Ecto neural progenitor cell (in vitro differentiated cells): ENCODE measurements at regions not wholly inside any gene's neighbourhood (a gene's known extent, or its start where the extent isn't known, plus 50 kb on each side); places are given as distances from the start of the nearest gene placed in this dataset.

Experiments
- DNase-seq: peaks from one replicate; pipeline ENCODE4 v3.0.0-alpha.2; 2018; ENCODE audit warnings: low spot score

DNA sequence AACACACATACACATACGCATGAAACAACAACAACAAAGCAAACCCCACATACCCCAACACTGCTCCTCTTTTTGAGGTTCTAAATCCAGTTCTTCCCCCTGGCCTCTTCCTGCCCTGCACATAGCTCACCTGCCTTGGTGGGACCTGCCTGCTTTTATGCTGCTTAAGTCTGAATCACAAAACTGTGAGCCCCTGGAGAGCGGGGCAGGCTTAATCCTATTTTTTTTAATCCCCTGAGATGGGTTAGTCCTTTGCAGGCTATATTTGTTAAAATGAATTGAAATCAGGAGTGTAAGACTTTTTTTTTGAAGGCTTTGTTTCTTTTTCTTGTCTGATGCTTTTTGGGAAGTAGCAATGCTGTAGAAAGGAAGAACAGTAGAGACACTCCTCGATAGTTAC is 84.6 kb upstream of the MAX start:
- no peak for DNase-seq

DNA sequence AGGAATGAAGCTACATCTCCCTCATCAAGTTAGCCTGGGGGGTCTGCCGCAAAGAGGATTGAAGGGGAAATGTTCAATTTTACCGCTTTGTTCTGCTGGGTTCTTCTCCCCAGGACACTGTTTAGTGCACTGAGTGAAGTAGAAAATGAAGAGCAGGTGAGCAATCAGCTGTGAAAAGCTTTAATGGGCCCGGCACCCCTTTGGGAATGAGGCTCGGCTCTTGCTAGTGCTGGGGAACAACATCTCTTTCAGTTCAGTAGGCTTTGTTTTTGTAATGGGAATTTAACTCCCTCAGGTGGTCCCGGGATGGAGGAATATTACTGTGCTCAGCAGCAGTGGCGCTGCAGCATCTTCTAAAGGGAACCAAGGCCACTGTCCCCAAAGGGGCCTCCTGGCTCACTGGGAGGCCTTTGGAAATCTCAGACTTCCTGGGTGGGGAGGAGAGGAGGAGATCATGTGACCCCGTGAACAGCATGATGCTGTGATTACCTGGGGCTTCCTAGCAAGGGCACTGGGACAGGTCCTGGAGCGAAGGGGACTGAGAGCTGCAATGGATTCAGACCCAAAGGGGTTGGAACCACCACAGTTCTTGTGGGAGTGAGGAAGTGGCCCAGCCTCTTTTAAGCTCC is 85.2 kb upstream of the MAX start:
- no peak for DNase-seq

DNA sequence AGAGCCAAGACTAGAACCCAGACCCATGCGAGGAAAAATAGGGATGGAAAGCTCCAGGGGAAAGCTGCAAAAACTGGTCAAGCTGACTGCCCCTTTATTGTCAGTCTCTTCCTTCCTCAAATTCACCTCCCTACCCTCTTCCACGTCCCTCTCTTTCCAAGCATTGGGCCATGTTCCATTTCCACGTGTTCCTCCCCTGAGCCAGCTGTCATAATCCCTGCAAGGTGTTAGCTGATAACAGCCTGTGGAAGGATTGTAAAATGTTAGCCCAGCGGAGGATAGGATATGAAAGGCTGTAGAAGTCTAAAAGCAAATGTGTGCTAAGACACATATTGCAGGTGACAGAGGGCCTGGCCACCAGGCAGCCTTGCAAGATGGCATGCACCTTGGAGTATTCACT is 88.0 kb upstream of the MAX start:
- DNase-seq = no peak

DNA sequence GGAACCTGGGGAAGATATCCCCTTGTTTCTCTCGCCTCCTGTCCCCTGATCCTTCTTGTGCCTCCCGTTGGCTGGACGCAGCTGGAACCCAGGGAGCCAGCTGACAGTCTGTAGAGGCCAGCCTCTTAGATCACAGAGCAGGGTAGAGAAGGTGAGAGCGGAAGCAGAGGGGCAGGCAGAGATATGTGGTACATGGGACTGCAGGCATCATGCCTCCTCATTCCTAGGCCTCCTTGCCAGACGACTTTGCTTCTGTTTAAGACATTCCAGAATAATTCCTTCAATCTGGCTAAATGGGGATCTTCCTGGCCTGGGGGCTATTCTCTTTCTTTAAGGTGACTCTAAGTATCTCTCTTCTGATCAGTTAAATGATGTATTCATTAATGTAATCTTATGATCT is 89.4 kb upstream of the MAX start:
- no peak for DNase-seq

DNA sequence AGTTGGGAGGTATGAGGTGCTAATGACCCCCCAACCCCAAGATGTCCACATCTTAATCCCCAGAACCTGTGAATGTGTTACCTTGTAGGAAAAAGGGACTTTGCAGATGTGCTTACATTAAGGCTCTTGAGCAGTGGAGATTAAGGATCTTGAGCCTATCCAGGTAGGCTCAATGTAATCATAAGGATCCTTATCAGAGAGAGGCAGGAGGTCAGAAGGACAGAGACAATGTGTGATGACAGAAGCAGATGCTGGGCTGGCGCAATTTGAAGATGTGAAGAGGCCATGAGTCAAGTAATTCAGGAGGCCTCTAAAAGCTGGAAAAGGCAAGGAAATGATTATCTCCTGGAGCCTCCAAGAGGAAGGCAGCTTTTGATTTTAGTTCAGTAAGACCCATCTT is 90.4 kb upstream of the MAX start:
- no peak for DNase-seq

DNA sequence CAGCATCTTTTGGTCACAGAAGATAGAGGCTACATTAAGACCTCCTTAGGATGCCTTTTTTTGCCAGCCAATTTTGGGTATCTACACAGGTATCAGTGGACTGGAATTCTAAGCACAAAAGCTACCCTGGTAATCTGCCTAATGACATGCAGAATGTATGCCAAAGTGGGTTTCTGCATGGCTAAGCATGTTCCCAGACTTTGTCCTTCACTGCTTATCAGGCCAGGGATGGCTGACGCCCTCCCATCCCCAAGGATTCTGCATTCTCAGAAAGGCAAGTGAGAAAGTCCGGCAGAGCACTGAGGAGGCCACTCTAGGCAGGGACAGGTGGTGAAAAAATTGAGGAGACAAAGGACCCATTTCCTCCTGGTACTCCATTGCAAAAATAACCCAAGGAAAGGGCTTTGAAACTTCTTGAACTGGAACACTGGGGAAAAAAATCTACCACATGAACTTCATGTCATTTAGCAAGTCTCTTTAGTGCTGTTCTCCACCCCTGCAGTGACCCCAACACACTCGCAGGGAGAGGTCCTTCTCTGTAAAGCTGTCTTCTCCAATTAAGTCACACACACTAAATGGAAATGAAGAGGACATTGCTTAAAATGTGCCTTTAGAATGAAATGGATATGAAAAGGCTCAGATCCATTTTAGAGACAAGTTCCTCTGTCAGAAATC is 91.7 kb upstream of the MAX start:
- DNase-seq = no peak

DNA sequence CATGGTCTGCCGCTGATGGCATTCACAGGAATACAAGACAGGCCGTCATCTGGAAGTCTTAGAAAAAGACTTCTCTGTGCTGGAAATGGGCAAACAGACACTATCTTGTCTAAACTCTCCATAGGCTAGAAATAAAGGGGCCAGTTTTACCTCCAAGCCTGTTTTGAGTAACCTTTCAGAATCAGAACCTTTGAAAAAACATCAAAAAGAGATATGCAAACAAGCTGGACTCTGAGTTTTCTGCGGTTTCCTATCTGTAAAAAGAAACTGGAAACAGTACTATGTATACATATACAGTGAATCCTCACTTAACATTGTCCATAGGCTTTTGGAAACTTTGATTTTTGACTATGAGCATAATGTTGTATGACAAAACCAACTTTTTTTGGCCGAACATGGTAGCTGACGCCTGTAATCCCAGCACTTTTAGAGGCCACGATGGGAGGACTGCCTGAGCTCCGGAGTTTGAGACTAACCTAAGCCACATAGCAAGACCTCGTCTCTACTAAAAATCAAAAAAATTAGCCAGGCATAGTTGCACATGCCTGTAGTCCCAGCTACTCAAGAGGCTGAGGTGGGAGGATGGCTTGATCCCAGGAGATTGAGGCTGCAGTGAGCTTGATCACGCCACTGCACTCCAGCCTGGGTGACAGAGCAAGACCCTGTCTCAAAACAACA is 92.9 kb upstream of the MAX start:
- no peak for DNase-seq

DNA sequence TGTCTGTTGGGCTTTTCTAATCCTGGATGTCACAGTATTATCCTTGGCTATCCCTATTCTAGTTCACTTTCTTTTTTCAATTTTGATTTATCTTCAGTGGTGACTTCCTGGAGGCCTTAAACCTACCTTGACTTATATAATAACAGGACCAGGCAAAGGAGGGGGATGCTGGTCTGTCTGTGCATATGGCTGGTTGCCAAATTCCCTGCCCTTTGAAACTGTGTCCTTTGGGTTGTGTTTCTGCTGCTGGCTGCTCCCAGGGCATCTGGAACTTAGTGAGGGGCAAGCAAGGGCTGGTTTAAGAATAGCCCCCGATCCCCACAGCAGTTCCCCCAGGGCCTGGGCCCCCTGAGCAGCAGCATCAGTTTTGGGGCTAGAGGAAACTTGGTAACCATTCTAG is 96.0 kb upstream of the MAX start:
- DNase-seq = no peak

DNA sequence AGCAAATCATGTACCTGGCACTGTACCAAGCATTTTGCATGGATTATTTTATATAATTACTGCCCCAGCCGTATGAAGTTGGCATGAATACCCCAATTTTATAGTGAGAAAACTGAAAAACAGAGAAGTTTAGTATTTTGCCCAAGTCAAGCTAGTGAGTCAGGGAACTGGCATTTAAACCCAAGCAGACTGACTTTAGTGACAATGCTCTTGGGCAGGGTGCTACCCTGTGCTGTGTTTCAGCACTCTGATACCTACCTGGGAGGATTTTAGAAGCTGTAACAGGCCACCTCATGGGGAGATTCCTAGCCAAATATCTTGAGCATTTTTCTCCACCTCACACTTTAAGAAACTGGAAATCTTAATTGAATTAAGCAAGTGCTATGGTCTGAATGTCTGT is 98.1 kb upstream of the MAX start:
- DNase-seq = no peak

DNA sequence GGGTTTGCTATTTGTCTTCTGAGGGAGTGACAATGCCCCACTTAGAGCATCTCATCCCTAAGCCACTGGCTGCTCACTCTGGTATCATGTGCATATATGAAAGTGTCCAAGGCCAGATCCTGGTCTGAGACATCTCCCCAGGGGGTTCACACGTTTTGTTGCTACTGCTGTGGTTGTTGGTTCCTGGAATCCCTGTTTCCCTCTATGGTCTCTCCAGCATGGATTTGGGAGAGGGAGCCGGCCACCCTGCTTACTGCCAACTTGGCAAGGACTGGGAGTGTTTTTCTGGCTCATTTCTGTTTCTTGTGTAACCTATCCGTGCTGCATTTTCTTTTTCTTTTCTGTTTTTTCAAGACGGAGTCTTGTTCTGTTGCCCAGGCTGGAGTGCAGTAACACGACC is 101.3 kb upstream of the MAX start:
- no peak for DNase-seq

DNA sequence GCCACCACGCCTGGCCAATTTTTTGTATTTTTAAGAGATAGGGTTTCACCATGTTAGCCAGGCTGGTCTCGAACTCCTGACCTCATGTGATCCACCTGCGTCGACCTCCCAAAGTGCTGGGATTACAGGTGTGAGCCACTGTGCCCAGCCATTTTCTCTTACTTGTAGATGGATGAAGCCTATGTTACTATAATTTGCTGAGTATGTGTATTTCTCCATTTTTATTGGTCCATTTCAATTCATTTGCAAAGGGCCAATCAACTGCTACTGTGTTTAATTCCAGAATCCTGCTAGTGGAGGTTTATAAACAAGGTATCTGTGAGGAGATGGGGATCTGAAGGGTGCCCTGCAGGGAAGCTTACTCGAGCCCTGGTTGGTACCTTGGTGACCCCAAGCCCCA is 101.7 kb upstream of the MAX start:
- no peak for DNase-seq

DNA sequence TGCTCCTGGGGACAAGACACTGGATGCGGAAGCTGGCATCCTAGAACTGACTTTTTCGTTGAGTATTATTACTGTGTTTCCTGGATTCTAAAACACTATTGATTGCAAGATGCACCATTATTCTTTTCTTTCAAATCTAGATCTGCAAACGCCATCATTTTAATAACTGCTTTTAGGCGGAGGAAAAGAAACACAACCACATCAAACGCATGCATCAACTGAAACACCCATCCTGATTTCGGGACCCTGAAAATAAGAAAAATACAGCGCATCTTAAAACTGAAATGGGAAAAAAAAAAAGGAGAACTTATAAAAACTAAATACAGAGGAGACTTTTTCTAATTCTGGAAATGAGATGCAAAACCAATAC is 103.7 kb upstream of the MAX start:
- DNase-seq = no peak

DNA sequence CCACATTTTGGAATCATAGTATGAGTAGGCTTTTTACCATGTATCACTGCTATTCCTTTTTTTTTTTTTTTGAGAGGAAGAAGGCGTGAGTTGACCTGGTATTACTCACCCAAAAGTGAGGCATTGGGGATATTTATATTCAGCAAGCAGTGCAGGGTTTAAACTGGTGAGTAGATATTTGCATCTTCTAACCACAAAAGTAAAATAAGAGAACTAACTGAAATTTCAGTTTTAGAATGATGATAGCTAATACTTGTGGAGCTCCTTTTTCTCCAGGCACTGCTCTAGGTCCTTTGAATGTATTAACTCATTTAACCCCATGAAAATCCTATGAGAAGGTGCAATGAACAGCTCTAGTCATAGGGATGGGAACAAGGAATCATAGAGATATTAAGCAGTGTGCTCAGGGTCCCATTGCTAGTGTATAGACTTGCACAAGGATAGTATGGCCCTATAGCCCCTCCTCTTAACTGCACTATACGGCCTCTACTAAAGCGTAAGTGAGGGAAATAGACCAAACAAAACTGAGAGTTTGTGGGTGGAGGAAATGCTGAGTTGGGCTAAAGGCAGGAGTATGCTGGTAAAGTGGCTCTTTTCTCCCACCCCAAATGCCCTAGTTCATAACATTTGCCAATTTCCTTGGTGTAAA is 104.3 kb upstream of the MAX start:
- no peak for DNase-seq

DNA sequence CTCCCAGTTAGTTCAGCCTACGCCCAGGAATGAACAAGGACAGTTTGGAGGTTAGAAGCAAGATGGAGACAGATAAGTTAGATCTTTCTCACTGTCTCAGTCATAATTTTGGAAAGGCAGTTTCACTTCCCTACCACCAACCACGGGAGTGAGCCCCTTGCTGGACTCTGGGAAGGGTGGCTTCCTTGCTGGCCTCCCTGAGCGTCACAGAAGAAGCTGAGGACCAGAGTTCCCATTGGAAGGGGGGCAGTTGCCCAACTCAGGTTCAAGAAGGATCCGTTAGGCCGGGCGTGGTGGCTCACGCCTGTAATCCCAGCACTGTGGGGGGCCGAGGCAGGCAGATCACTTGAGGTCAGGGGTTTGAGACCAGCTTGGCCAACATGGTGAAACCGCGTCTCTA is 106.2 kb upstream of the MAX start:
- DNase-seq = no peak

DNA sequence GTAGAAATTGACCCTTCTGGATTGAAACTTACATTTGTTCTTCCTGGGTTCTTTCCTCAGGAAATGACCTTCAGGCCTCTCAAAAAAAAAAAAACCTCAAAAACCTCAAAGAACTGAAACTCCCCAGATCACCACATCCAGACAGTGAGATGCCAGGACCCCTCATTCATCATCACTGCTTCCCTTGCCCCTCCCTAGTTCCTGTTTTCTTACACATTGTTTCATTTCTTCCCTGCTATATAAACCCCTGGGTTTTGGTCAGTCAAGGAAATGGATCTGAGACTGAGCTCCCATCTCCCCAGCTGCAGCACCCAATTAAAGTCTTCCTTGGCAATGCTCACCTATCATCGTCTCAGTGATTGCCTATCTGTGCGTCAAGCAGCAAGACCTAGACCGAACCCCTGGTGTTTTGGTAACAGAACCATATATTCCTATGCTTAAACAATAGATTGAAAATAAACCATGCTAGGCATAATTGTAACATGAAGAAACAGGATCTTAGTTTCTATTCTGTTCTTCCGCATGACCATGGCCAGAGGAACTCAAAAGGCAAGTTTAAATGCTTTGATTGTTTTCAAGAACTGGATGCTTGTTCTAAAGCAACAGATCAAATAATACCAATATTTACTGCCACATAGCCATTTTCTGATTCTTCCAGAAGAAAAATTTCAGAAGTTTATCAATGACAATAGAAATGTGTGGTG is 108.0 kb upstream of the MAX start:
- DNase-seq = no peak

DNA sequence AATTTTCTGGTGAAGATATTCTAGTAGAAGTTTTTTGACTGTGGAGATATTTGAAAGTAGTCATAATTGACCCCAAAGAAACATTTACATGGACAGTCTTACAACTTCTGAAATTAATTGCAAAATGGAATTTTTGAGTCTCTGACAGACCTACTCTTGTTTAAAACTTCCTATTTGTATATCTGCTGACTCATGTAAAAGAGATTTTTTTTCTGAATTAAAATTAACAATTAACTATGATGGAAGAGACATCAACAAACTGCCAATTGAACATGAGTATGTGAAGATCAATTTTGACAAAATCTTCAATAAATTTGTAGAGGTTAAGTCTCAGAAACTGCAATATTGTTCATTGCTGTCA is 108.5 kb upstream of the MAX start:
- no peak for DNase-seq

DNA sequence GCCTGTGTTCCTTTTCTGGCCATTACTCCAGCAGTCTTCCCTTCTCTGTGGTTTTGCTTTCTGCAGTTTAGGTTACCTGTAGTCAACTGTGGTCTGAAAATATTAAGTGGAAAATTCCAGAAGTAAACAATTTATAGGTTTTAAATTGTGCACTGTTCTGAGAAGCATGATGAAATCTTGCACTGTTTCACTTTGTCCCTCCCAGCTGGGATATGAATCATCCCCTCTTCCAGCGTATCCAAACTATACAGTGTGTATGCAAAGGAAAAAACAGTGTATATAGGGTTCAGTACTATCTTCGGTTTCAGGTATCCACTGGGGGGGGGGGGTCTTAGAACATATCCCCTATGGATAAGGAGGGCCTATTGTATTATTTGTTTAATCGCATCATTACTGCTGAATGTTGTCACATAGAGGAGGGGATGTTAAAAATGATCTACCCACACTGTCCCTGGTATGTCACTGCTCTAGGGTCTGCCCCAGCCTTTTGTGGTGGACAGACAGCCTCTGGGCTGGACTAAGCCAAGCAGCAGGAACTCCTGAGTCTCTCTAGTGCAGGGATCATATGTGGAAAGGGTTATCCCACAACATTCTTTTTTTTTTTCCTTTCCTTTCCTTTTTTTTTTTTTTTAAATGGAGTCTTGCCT is 109.1 kb upstream of the MAX start:
- no peak for DNase-seq

DNA sequence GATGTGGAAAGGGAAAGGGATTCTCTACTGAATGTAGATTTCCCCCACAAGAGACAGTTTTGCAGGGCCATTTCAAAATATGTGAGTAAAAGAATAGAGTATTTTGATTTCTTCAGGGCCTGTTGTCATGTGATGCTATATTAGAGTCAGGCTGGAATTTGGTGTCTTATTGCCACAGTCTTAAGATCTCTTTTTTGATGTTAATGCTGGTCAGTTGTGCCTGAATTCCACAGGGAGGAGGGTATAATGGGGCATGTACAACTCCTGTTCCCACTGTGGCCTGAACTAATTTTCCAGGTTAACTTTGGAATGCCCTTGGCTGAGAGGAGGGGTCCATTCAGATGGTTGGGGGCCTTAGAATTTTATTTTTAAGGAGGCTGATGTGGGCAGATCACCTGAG is 111.0 kb upstream of the MAX start:
- DNase-seq = no peak

DNA sequence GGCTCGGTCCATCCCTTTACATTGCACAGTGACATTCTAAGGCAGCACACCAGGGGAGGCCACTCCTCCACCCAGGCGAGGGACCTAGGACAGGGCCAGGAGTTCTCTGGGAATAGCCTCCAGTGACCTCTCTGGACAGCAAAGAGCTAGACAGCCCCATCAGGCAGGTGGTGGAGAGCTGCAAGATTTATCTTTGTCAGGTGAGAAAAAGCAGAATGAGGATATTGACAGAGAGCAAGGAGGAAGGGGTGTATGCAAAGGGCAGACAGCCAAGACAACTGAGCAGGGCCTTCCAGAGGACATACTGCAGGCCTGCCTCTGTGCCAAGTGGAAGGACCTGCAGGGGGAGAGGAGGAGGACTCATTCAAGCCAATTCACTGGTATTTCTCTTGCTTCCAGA is 112.4 kb upstream of the MAX start:
- no peak for DNase-seq

DNA sequence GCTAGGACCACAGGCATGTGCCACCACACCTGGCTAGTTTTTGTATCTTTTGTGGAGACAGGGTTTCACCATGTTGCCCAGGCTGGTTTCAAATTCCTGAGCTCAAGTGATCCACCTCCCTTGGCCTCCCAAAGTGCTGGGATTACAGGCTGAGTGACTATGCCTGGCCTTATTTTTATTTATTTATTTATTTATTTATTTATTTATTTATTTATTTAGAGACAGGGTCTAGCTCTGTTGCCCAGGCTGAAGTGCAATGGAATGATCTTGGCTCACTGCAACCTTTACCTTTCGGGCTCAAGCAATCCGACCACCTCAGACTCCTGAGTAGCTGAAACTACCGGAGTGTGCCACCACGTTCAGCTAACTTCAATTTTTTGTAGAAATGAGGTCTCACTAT is 117.0 kb upstream of the MAX start:
- no peak for DNase-seq

DNA sequence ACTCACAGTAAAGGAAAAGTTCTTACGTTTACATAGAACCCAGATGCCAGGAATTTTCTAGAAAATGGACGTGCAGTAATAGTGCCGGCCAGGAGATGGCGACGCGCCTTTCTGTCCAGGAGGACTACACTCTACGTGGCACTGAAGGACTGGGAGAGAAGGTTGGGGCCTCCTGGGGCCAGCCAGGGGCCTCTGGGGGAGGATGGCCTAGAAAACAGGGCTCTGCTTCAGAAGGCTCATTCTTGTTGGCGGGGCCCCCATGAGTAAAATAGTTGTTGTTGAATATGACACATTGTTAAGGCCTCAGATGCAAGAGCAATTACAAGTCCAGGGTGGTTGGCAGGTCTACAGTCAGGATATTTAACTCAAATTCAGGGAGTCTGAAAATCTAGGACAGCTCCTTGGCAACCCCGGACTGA is 120.1 kb upstream of the MAX start:
- DNase-seq = peak; percentile 67

DNA sequence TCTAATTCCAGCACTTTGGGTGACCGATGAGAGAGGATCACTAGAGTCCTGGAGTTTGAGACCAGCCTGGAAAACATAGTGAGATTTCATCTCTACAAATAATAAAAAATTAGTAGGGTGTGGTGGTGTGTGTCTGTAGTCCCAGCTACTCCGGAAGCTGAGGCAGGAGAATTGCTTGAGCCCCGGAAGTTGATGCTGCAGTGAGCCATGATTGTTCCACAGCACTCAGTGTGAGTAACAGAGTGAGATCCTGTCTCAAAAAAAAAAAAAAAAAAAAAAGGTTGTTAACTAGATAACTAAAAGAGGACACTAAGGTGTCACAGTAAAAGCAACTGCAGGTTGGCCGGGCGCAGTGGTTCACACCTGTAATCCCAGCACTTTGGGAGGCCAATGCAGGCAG is 121.3 kb upstream of the MAX start:
- no peak for DNase-seq
